Sigmoid colon (tissue), 6 donors: ENCODE measurements at regions not wholly inside any gene's neighbourhood (a gene's known extent, or its start where the extent isn't known, plus 50 kb on each side); places are given as distances from the start of the nearest gene placed in this dataset.

Source experiments
- DNase-seq: peaks from one replicate; pipeline ENCODE4 v3.0.0-alpha.2; 2019
- H3K27ac ChIP-seq, 4 donors: fragments of 200-600 bp; sonication (generic); one replicate each; pipeline ENCODE4 v1.5.1; 2016 to 2019; ENCODE audit warnings: mild to moderate bottlenecking in 1 of 4
- H3K27me3 ChIP-seq, 3 donors: fragments of 200-600 bp; sonication (generic); one replicate each; pipeline ENCODE4 v1.5.1; 2019; ENCODE audit warnings: mild to moderate bottlenecking in 1 of 3
- H3K36me3 ChIP-seq, 4 donors: fragments of 200-600 bp; sonication (generic); one replicate each; pipeline ENCODE4 v1.5.1; 2016 to 2019
- H3K4me1 ChIP-seq, 4 donors: fragments of 200-600 bp; sonication (generic); one replicate each; pipeline ENCODE4 v1.5.1; 2017 to 2019
- H3K4me3 ChIP-seq, 4 donors: fragments of 200-600 bp; sonication (generic); one replicate each; pipeline ENCODE4 v1.5.1; 2017 to 2019; ENCODE audit warnings: mild to moderate bottlenecking in 2 of 4, moderate library complexity in 1 of 4
- H3K9me3 ChIP-seq, 4 donors: fragments of 200-600 bp in 3 of 4; sonication (generic) in 3 of 4; one replicate each; pipeline versions ENCODE4 v1.5.1 to v1.6.1; 2013 to 2019
- CTCF ChIP-seq, 4 experiments: fragments of 450-650 bp in 3 of 4; fragments of 200-600 bp in 1 of 4; IDR thresholded peaks; one replicate each; pipeline ENCODE4 v1.5.1; 2016 to 2019; ENCODE audit warnings: antibody characterized with exemption in 4 of 4, mild to moderate bottlenecking in 3 of 4, moderate library complexity in 2 of 4
- EP300 ChIP-seq, 4 donors: sonication (generic); formaldehyde crosslinking; IDR thresholded peaks; one replicate each; pipeline ENCODE4 v1.6.1; 2017; ENCODE audit warnings: antibody characterized with exemption in 4 of 4
- POLR2A ChIP-seq, 2 donors: fragments of 450-650 bp; IDR thresholded peaks; one replicate each; pipeline ENCODE4 v1.6.1; 2016; ENCODE audit warnings: antibody characterized with exemption in 2 of 2, mild to moderate bottlenecking in 2 of 2, moderate library complexity in 2 of 2
- POLR2AphosphoS5 ChIP-seq, 4 donors: sonication (generic); formaldehyde crosslinking; IDR thresholded peaks; one replicate each; pipeline ENCODE4 v1.6.1; 2017; ENCODE audit warnings: antibody characterized with exemption in 4 of 4
- WGBS, 2 donors: extraction: QIAGEN DNeasy Blood & Tissue Kit; methylation state at CpG; one replicate each; pipeline ENCODE4 v1.1.7; 2013; 5-methylcytosine and 5-hydroxymethylcytosine counted together
- intact Hi-C: fragments of 100-400 bp; cut with DNase I; formaldehyde crosslinking; loops from one replicate; pipeline ENCODE4 v1.15.1; 2023
- donor health status: healthy with polysubstance abuse.
- donor health status: healthy.

GRCh38 chr20:12790859-12791258 lies 217.9 kb upstream of the SPTLC3 start:
- WGBS, 2 donors: 82 to 85% methylated on average over 1 of the region's 1 CpG

GRCh38 chr20:12798286-12798685 lies 210.5 kb upstream of the SPTLC3 start:
- Histone ChIP-seq H3K4me3 (no peak overlapping the region), H3K36me3 (no peaks in the 10 kb centered on the region), H3K27me3 (no peaks in the 10 kb centered on the region), H3K27ac (no peak overlapping the region), H3K9me3 (no peaks in the 10 kb centered on the region), H3K4me1 (no peaks in the 10 kb centered on the region)
- intact Hi-C loops: no loop called here
- DNase-seq: no peak
- 61 to 71% methylated on average over 4 of the region's 4 CpGs for WGBS, 2 donors
- TF ChIP-seq EP300 (IDR thresholded peaks at IDR 0.05): no peak
- TF ChIP-seq CTCF (IDR thresholded peaks at IDR 0.05): no peak
- TF ChIP-seq POLR2AphosphoS5 (IDR thresholded peaks at IDR 0.05): no peak
- TF ChIP-seq POLR2A (IDR thresholded peaks at IDR 0.05): no peak

More at GRCh38 chr20:12790859-12791258, 217.9 kb upstream of the SPTLC3 start:
- intact Hi-C loops: no loop called here
- no peaks in the 10 kb centered on the region for H3K4me1 ChIP-seq
- no peak for DNase-seq
- TF ChIP-seq POLR2A (IDR thresholded peaks at IDR 0.05): no peak
- TF ChIP-seq EP300 (IDR thresholded peaks at IDR 0.05): no peak
- no peak for TF ChIP-seq POLR2AphosphoS5 (IDR thresholded peaks at IDR 0.05)
- no peak for TF ChIP-seq CTCF (IDR thresholded peaks at IDR 0.05)
- no peaks in the 10 kb centered on the region for H3K36me3 ChIP-seq
- H3K9me3 ChIP-seq: no peaks in the 10 kb centered on the region
- H3K27ac ChIP-seq: no peak overlapping the region
- H3K27me3 ChIP-seq: no peaks in the 10 kb centered on the region
- no peak overlapping the region for H3K4me3 ChIP-seq

GRCh38 chr20:12808006-12808567 lies 200.7 kb upstream of the SPTLC3 start:
- no peaks in the 10 kb centered on the region for H3K27me3 ChIP-seq
- H3K27ac ChIP-seq: no peak overlapping the region
- intact Hi-C loops: no loop called here
- no peak overlapping the region for H3K4me3 ChIP-seq
- H3K9me3 ChIP-seq: no peaks in the 10 kb centered on the region
- TF ChIP-seq POLR2A (IDR thresholded peaks at IDR 0.05): no peak
- no peak for TF ChIP-seq EP300 (IDR thresholded peaks at IDR 0.05)
- no peak for TF ChIP-seq POLR2AphosphoS5 (IDR thresholded peaks at IDR 0.05)
- no peak for TF ChIP-seq CTCF (IDR thresholded peaks at IDR 0.05)
- no peak for DNase-seq
- 97 to 98% methylated on average over 2 of the region's 2 CpGs for WGBS, 2 donors
- H3K36me3 ChIP-seq: no peaks in the 10 kb centered on the region
- no peaks in the 10 kb centered on the region for H3K4me1 ChIP-seq

GRCh38 chr20:12815231-12815768 lies 193.5 kb upstream of the SPTLC3 start:
- Histone ChIP-seq H3K27ac (no peak overlapping the region), H3K9me3 (no peaks in the 10 kb centered on the region), H3K36me3 (no peaks in the 10 kb centered on the region), H3K4me3 (no peak overlapping the region), H3K4me1 (no peaks in the 10 kb centered on the region), H3K27me3 (no peaks in the 10 kb centered on the region)
- TF ChIP-seq POLR2AphosphoS5 (IDR thresholded peaks at IDR 0.05) (no peak), EP300 (IDR thresholded peaks at IDR 0.05) (no peak), POLR2A (IDR thresholded peaks at IDR 0.05) (no peak), CTCF (IDR thresholded peaks at IDR 0.05) (no peak)
- 51 to 52% methylated on average over 2 of the region's 2 CpGs for WGBS, 2 donors
- no peak for DNase-seq
- intact Hi-C loops: no loop called here
